A549 (cell line): ENCODE measurements at regions not wholly inside any gene's neighbourhood (a gene's known extent, or its start where the extent isn't known, plus 50 kb on each side); places are given as distances from the start of the nearest gene placed in this dataset.
A peak's percentile ranks its signal among the peaks of the same experiment; 100 is the strongest.

ENCODE experiments used
- ATAC-seq, 2 experiments: fragments of 200-7000 bp in 1 of 2; fragments of >200 bp in 1 of 2; cut with Nextera tagmentation in 1 of 2; cut with Tn5 transposase in 1 of 2; 3 replicates each; pipeline versions ENCODE4 v1.8.0 to v1.9.1; 2018 to 2020; ENCODE audit warnings: mild to moderate bottlenecking in 1 of 2, moderate library complexity in 1 of 2
- CTCF ChIA-PET: fragments of 300-600 bp; sonication (Branson Sonifier 250); formaldehyde crosslinking; extraction: SDS; loops from one replicate; lab custom pipeline; 2021; ENCODE audit warnings: antibody characterized with exemption, inconsistent platforms; lab: Yijun Ruan, JAX
- POLR2A ChIA-PET: fragments of 350-600 bp; formaldehyde crosslinking; extraction: SDS; loops from one replicate; lab custom pipeline; 2021; ENCODE audit warnings: antibody characterized with exemption, inconsistent platforms; lab: Yijun Ruan, JAX
- DNase-seq, 2 experiments: peaks; one replicate each; pipeline versions ENCODE4 v3.0.0 to v3.0.0-alpha.2; 2011 to 2016; ENCODE audit warnings: low read depth in 1 of 2, low spot score in 1 of 2
- FAIRE-seq: peaks from 2 replicates; lab custom pipeline; 2011; peaks lifted over from hg19 to GRCh38; lab: Jason Lieb, UNC
- H3K27ac ChIP-seq, 2 experiments: fragments of >200 bp; sonication (Bioruptor Twin); formaldehyde crosslinking; 3 replicates each; pipeline ENCODE4 v1.5.1; 2016 to 2017
- H3K4me1 ChIP-seq: fragments of >200 bp; sonication (Bioruptor Twin); formaldehyde crosslinking; 3 replicates; pipeline ENCODE4 v1.6.1; 2016
- H3K4me2 ChIP-seq: fragments of >200 bp; sonication (Bioruptor Twin); formaldehyde crosslinking; 3 replicates; pipeline ENCODE4 v1.6.1; 2016
- H3K4me3 ChIP-seq: fragments of >200 bp; sonication (Bioruptor Twin); formaldehyde crosslinking; 3 replicates; pipeline ENCODE4 v1.5.1; 2016
- H3K9me3 ChIP-seq: fragments of >200 bp; sonication (Bioruptor Twin); formaldehyde crosslinking; 3 replicates; pipeline ENCODE4 v1.6.1; 2016
- CBX2 ChIP-seq: fragments of 200-600 bp; sonication (generic); IDR thresholded peaks from 2 replicates; pipeline ENCODE4 v1.6.1; 2016; ENCODE audit warnings: low read depth, mild to moderate bottlenecking, borderline replicate concordance
- CBX8 ChIP-seq: fragments of 200-600 bp; sonication (generic); IDR thresholded peaks from 2 replicates; pipeline ENCODE4 v1.6.1; 2016
- CEBPB ChIP-seq, 2 experiments: fragments of >200 bp in 1 of 2; sonication (Bioruptor Twin) in 1 of 2; formaldehyde crosslinking in 1 of 2; IDR thresholded peaks; 2 replicates each; pipeline ENCODE4 v1.6.1; 2012 to 2016
- CHD4 ChIP-seq: fragments of 200-600 bp; sonication (generic); IDR thresholded peaks from 2 replicates; pipeline ENCODE4 v1.6.1; 2016; ENCODE audit warnings: antibody characterized with exemption, mild to moderate bottlenecking, borderline replicate concordance
- CTCF ChIP-seq: fragments of >200 bp; sonication (Bioruptor Twin); formaldehyde crosslinking; IDR thresholded peaks from 3 replicates; pipeline ENCODE4 v1.5.1; 2016
- E2F6 ChIP-seq: IDR thresholded peaks from 2 replicates; pipeline ENCODE4 v1.6.1; 2012; ENCODE audit warnings: low read depth, borderline replicate concordance
- EP300 ChIP-seq, 2 experiments: fragments of >200 bp; sonication (Bioruptor Twin); formaldehyde crosslinking; IDR thresholded peaks; 2 replicates in 1 of 2; 3 replicates in 1 of 2; pipeline ENCODE4 v1.6.1; 2016 to 2017
- ESRRA ChIP-seq: fragments of 150-350 bp; IDR thresholded peaks from 2 replicates; pipeline ENCODE4 v1.6.1; 2014; ENCODE audit warnings: mild to moderate bottlenecking, low read length, borderline replicate concordance
- FOSB ChIP-seq: fragments of 250-450 bp; sonication (Bioruptor Pico); IDR thresholded peaks from 2 replicates; pipeline ENCODE4 v1.5.0; 2020; ENCODE audit warnings: mild to moderate bottlenecking, moderate library complexity
- FOSL2 ChIP-seq, 2 experiments: fragments of 450-650 bp in 1 of 2; fragments of >200 bp in 1 of 2; sonication (Bioruptor Twin) in 1 of 2; formaldehyde crosslinking; IDR thresholded peaks; 2 replicates each; pipeline versions ENCODE4 v1.5.0 to v1.6.1; 2016 to 2020; ENCODE audit warnings: mild to moderate bottlenecking in 1 of 2, moderate library complexity in 1 of 2
- GATA3 ChIP-seq: IDR thresholded peaks from 2 replicates; pipeline ENCODE4 v1.6.1; 2012; ENCODE audit warnings: borderline replicate concordance
- HDAC2 ChIP-seq: fragments of 200-600 bp; sonication (generic); IDR thresholded peaks from 2 replicates; pipeline ENCODE4 v1.6.1; 2016
- JUNB ChIP-seq: fragments of >200 bp; sonication (Bioruptor Twin); formaldehyde crosslinking; IDR thresholded peaks from 2 replicates; pipeline ENCODE4 v1.6.1; 2016
- KDM5A ChIP-seq: fragments of 200-600 bp; sonication (generic); IDR thresholded peaks from 2 replicates; pipeline ENCODE4 v1.6.1; 2016; ENCODE audit warnings: antibody characterized with exemption, mild to moderate bottlenecking
- MAFK ChIP-seq: fragments of 450-650 bp; IDR thresholded peaks from 2 replicates; pipeline ENCODE4 v1.6.1; 2014; ENCODE audit not compliant: partially characterized antibody
- MAX ChIP-seq: IDR thresholded peaks from 2 replicates; pipeline ENCODE4 v1.6.1; 2012
- MYC ChIP-seq: IDR thresholded peaks from 2 replicates; pipeline ENCODE4 v1.6.1; 2012; ENCODE audit warnings: mild to moderate bottlenecking, inconsistent platforms, low read length, improper control_type of control experiment, borderline replicate concordance
- NR3C1 ChIP-seq: fragments of >200 bp; sonication (Bioruptor Twin); formaldehyde crosslinking; IDR thresholded peaks from 3 replicates; pipeline ENCODE4 v1.6.1; 2017
- PHF8 ChIP-seq: fragments of 200-600 bp; sonication (generic); IDR thresholded peaks from 2 replicates; pipeline ENCODE4 v1.6.1; 2016; ENCODE audit warnings: low read depth, mild to moderate bottlenecking, antibody characterized with exemption, moderate library complexity, borderline replicate concordance
- RAD21 ChIP-seq, 2 experiments: fragments of >200 bp in 1 of 2; sonication (Bioruptor Twin) in 1 of 2; formaldehyde crosslinking in 1 of 2; IDR thresholded peaks in 1 of 2; conservative IDR thresholded peaks in 1 of 2; 2 replicates in 1 of 2; 3 replicates in 1 of 2; pipeline ENCODE4 v1.6.1; 2012 to 2018; ENCODE audit warnings: inconsistent platforms in 1 of 2
- RCOR1 ChIP-seq: fragments of 150-350 bp; IDR thresholded peaks from 2 replicates; pipeline ENCODE4 v1.6.1; 2014; ENCODE audit warnings: antibody characterized with exemption, low read length, low read depth
- SREBF2 ChIP-seq: fragments of 450-650 bp; IDR thresholded peaks from 2 replicates; pipeline ENCODE4 v1.6.1; 2014; ENCODE audit warnings: mild to moderate bottlenecking, moderate library complexity
- ZFP36 ChIP-seq: fragments of 450-650 bp; IDR thresholded peaks from 2 replicates; pipeline ENCODE4 v1.6.1; 2014; ENCODE audit warnings: borderline replicate concordance; ENCODE audit not compliant: partially characterized antibody
- WGBS: methylation state at CpG from one replicate; pipeline ENCODE4 v1.1.6; 2017; ENCODE audit errors: missing lambda C conversion rate; 5-methylcytosine and 5-hydroxymethylcytosine counted together
- TF ChIP-seq, protein P1 (sequence below): fragments of 250-450 bp; sonication (Bioruptor Pico); IDR thresholded peaks from 2 replicates; pipeline ENCODE4 v1.5.0; 2020; ENCODE audit warnings: low read depth, mild to moderate bottlenecking, moderate library complexity
- TF ChIP-seq, protein P2 (sequence below): fragments of 250-450 bp; sonication (Bioruptor Pico); IDR thresholded peaks from 2 replicates; pipeline ENCODE4 v1.5.0; 2021; ENCODE audit warnings: mild to moderate bottlenecking, moderate library complexity, borderline replicate concordance

DNA sequence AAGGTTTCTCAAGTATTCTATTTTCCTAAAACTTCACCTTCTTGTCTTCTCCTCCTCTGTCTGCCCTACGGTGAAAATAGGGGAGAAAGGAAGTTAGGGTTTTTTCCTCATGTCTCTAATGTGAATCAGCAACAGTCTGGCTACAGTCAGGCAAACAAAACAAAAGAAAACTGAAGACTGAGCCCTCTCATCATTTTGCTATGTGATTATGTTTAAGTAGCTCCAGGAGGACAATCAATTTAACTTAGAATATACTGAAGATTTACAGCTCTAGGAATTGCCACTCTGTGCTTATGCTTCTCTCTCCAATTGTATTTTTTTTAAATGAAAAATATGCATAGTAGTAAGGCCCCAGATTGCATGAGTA, 316.2 kb downstream of the GPAT3 start:
- TF ChIP-seq, protein P1, sequence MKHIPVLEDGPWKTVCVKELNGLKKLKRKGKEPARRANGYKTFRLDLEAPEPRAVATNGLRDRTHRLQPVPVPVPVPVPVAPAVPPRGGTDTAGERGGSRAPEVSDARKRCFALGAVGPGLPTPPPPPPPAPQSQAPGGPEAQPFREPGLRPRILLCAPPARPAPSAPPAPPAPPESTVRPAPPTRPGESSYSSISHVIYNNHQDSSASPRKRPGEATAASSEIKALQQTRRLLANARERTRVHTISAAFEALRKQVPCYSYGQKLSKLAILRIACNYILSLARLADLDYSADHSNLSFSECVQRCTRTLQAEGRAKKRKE (CRISPR knock-in tag): no peak
- TF ChIP-seq MAX (peak; percentile 22; the same call in 1 of the 2 replicates), JUNB (peak; percentile 59), FOSL2 (IDR thresholded peaks at IDR 0.05) (no peak), FOSL2 (CRISPR knock-in tag; IDR thresholded peaks at IDR 0.05) (peak; percentile 41), EP300 (IDR thresholded peaks at IDR 0.05) (no peak), GATA3 (peak; percentile 60; the same call in 1 of the 2 replicates)
- TF ChIP-seq, protein P2, sequence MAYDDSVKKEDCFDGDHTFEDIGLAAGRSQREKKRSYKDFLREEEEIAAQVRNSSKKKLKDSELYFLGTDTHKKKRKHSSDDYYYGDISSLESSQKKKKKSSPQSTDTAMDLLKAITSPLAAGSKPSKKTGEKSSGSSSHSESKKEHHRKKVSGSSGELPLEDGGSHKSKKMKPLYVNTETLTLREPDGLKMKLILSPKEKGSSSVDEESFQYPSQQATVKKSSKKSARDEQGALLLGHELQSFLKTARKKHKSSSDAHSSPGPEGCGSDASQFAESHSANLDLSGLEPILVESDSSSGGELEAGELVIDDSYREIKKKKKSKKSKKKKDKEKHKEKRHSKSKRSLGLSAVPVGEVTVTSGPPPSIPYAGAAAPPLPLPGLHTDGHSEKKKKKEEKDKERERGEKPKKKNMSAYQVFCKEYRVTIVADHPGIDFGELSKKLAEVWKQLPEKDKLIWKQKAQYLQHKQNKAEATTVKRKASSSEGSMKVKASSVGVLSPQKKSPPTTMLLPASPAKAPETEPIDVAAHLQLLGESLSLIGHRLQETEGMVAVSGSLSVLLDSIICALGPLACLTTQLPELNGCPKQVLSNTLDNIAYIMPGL (CRISPR knock-in tag): no peak
- H3K4me2 ChIP-seq: peak overlapping the region; percentile 81
- 0% methylated on average over 1 of the region's 1 CpG for WGBS
- FAIRE-seq (no peak), DNase-seq (peak; percentile 5 to 54), ATAC-seq (peak; percentile 46 to 66; a peak in 4 of 6 replicates)
- peak overlapping the region; percentile 79 to 85 for H3K27ac ChIP-seq
- CTCF ChIA-PET: interaction anchor here (0.9 to 1.2 kb wide), 3 partner anchors 9 to 81 kb away, joined by 3 to 4 read pairs (median 3); no protein-coding TSS in a partner anchor
- no peaks in the 10 kb centered on the region for H3K9me3 ChIP-seq
- no peak overlapping the region for H3K4me3 ChIP-seq
- peaks cover 64% of the 10 kb centered on the region for H3K4me1 ChIP-seq
- POLR2A ChIA-PET: no interaction called here

GRCh38 chr4:83851261-83852084, 315.6 kb downstream of the GPAT3 start:
- DNase-seq: peak in 1 of 2 experiments; percentile 58
- Histone ChIP-seq H3K4me2 (peak overlapping the region; percentile 81), H3K27ac (peak overlapping the region; percentile 79 to 85), H3K9me3 (no peaks in the 10 kb centered on the region), H3K4me3 (no peak overlapping the region), H3K4me1 (peaks cover 60% of the 10 kb centered on the region)
- no peak for FAIRE-seq
- ChIA-PET CTCF (interaction anchor here (0.9 to 1.2 kb wide), 3 partner anchors 9 to 80 kb away, joined by 3 to 4 read pairs (median 3); no protein-coding TSS in a partner anchor), POLR2A (no interaction called here)
- ATAC-seq: peak; percentile 39 to 41; a peak in 3 of 6 replicates
- 4% methylated on average over 10 of the region's 10 CpGs for WGBS
- TF ChIP-seq MYC (no peak), CTCF (no peak), EP300 (IDR thresholded peaks at IDR 0.05) (peak; percentile 29 to 66; a peak in 2 of 5 replicates), PHF8 (no peak), E2F6 (no peak), CBX2 (no peak), ZFP36 (no peak), KDM5A (no peak), MAFK (no peak), NR3C1 (no peak), CEBPB (IDR thresholded peaks at IDR 0.05) (no peak), RAD21 (conservative IDR thresholded peaks at IDR 0.05 in 1 of 2, IDR thresholded peaks at IDR 0.05 in 1 of 2) (peak in 1 of 2 experiments; percentile 19; a peak in 1 of 5 replicates), GATA3 (peak; percentile 80), JUNB (peak; percentile 88), FOSB (CRISPR knock-in tag) (no peak), FOSL2 (IDR thresholded peaks at IDR 0.05) (peak; percentile 69), FOSL2 (CRISPR knock-in tag; IDR thresholded peaks at IDR 0.05) (peak; percentile 76), RCOR1 (no peak), SREBF2 (no peak), CHD4 (no peak), HDAC2 (no peak), ESRRA (peak; percentile 36; the same call in 1 of the 2 replicates), CBX8 (no peak)
